ENCODE measurements at regions not wholly inside any gene's neighbourhood (a gene's known extent, or its start where the extent isn't known, plus 50 kb on each side); places are given as distances from the start of the nearest gene placed in this dataset.

- TF ChIP-seq NFE2L2 (IDR thresholded peaks at IDR 0.05; ENCODE audit: low read length) (no peak), BRCA1 (CRISPR knock-in tag; IDR thresholded peaks at IDR 0.05) (no peak), MTF2 (CRISPR knock-in tag; IDR thresholded peaks at IDR 0.05; ENCODE audit: borderline replicate concordance) (no peak), WIZ (CRISPR knock-in tag; IDR thresholded peaks at IDR 0.05) (no peak), ZNF138 (CRISPR knock-in tag; IDR thresholded peaks at IDR 0.05; ENCODE audit: low read depth) (no peak), ELF4 (CRISPR knock-in tag; IDR thresholded peaks at IDR 0.05; ENCODE audit: borderline replicate concordance) (no peak), ZNF256 (CRISPR knock-in tag; conservative IDR thresholded peaks at IDR 0.05) (no peak), ZNF878 (CRISPR knock-in tag; IDR thresholded peaks at IDR 0.05) (no peak), MTF1 (CRISPR knock-in tag; IDR thresholded peaks at IDR 0.05) (no peak)
Observed at GRCh38 chr6:165917576-165917975, 250.1 kb downstream of the TBXT start.
